A549 (cell line): ENCODE measurements at regions not wholly inside any gene's neighbourhood (a gene's known extent, or its start where the extent isn't known, plus 50 kb on each side); places are given as distances from the start of the nearest gene placed in this dataset.

Experiments
- CEBPB ChIP-seq, 2 experiments: fragments of >200 bp in 1 of 2; sonication (Bioruptor Twin) in 1 of 2; formaldehyde crosslinking in 1 of 2; IDR thresholded peaks; 2 replicates each; pipeline ENCODE4 v1.6.1; 2012 to 2016
- CTCF ChIP-seq: fragments of >200 bp; sonication (Bioruptor Twin); formaldehyde crosslinking; IDR thresholded peaks from 3 replicates; pipeline ENCODE4 v1.5.1; 2016
- POLR2A ChIP-seq: IDR thresholded peaks from 2 replicates; pipeline ENCODE4 v1.6.1; 2012; ENCODE audit warnings: mild to moderate bottlenecking, low read length
- RFX5 ChIP-seq: fragments of 450-650 bp; IDR thresholded peaks from 2 replicates; pipeline ENCODE4 v1.7.1; 2014; ENCODE audit warnings: antibody characterized with exemption, mild to moderate bottlenecking, moderate library complexity

- TF ChIP-seq CEBPB (IDR thresholded peaks at IDR 0.05), result no peak
- TF ChIP-seq RFX5, result no peak
- no peak for TF ChIP-seq POLR2A
- no peak for TF ChIP-seq CTCF
Measured at GRCh38 chr10:121189066-121189465, 337.9 kb downstream of the WDR11 start.
